GM18508 (cell line): ENCODE measurements at regions not wholly inside any gene's neighbourhood (a gene's known extent, or its start where the extent isn't known, plus 50 kb on each side); places are given as distances from the start of the nearest gene placed in this dataset.

Experiments used
- ATAC-seq: cut with Tn5 transposase; IDR thresholded peaks from one replicate; pipeline ENCODE4 v1.9.1; 2021; ENCODE audit warnings: moderate number of reproducible peaks; ENCODE audit not compliant: insufficient read depth, unreplicated experiment

DNA sequence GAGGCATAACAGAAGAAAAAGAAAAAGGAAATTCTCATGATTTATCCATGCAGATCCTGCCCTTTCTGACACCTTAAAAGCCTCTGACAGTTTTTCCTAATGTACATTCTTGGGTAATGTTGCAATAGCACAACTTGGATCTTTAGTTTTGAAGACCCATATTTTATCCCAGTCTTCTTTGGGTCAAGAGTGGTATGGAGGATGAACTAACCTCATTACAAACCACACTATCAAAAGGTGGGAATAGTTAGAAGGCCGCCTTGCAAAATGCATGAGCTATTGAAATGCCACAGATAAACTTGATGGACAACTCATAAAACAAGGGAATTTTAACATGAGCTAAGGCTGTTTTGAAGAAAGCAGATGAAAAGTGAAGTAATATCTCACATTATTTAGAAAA is 1479.8 kb upstream of the ACVR2A start:
- ATAC-seq, result no peak

DNA sequence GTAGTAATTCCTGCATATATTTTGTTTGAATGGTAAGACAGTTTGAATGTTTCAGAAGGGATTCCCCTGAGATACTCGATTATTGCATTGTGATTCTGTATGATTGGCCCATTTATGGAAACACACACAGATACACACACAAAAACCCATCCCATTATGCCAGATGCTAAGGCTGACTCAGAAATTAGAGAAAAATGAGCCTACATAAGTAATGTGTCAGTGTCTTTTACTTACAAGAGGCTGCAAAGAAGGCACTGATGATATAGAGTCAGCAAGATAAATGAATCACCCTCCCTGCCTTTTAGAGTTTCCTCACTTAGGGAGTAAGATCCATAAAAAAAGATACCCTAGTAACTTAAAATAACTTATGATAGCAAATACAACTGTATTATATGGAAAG is 1481.1 kb upstream of the ACVR2A start:
- ATAC-seq, result no peak

- ATAC-seq, result no peak
Measured at GRCh38 chr2:146351689-146352088, 1493.1 kb upstream of the ACVR2A start.

DNA sequence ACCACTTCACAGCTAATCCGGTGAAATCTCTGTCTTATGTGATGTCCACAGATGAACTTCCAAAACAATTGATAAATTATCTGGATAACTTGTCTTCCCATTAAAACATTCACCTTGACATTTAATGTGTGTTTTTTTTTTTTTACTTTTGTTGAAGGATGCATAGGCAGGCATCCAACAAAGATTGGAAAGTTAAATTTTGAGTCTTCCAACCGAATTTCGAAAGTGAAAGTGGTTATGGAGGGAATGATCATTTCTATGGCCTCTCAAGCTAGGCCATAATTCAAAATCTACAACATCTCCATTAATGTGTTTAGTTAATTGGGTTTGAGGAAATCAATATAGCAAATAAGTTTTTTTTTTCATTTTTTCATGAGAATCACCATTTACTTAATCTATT is 1495.5 kb upstream of the ACVR2A start:
- ATAC-seq, result no peak

- ATAC-seq, result no peak
Measured at GRCh38 chr2:146324951-146325350, 1519.9 kb upstream of the ACVR2A start.

DNA sequence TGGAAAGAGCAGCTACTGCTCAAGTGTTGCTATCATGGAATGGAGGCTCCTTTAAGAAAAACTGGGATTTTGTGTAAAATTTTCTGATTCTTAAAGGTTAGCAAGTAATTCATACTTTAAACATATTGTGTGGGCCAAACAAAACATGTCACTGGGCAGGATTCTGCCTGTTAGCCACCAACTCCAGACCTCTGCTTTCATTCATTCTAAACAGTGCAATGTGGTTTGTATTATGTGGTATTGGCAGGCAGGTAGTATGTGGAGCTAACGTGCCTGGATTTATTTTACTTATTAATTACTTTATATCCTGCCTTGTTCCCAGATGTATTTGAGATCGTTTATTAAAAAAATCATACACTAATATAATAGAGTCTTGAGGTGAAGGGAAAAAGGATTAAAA is 1521.3 kb upstream of the ACVR2A start:
- ATAC-seq, result no peak

DNA sequence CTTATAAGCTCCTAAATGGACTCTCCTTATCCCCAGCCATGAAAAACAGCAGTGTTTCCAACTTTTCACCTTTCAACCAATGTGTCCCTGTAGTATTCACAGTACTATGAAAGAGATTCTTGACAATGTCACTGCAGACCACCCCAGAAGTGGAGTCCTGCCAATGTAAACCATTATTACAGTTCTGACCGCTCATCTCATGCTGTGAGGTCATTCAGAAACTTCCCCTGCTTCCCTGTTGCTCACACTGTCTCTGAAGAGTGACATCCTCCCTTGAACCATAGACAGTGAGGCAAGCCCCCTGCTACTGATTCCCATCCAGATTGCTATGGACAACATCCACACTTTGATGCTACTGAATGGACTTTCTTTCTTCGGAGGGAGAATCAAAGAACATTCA is 1523.7 kb upstream of the ACVR2A start:
- no peak for ATAC-seq

- ATAC-seq, result no peak
Measured at GRCh38 chr2:146317959-146318358, 1526.9 kb upstream of the ACVR2A start.

DNA sequence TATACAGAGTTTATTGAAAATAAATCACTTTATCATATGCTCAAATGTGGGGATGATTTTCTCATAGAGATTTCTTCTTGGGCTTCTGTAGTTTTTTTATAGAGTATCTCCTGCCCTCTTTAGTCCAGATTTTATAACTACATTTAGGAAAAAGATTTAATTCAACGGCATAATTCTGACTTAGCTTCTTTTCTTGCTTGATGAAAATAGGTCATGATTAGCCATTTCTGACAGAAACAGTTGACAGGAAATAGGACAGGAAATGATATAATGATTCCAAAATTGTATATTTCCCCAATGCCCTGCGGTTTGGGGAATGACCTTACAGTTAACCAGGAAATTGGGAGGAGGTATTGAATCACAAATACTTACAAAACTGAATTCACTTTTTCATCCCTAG is 1531.9 kb upstream of the ACVR2A start:
- ATAC-seq, result no peak

- ATAC-seq, result no peak
Measured at GRCh38 chr2:146305164-146305563, 1539.7 kb upstream of the ACVR2A start.

- ATAC-seq, result no peak
Measured at GRCh38 chr2:146301287-146301686, 1543.5 kb upstream of the ACVR2A start.

DNA sequence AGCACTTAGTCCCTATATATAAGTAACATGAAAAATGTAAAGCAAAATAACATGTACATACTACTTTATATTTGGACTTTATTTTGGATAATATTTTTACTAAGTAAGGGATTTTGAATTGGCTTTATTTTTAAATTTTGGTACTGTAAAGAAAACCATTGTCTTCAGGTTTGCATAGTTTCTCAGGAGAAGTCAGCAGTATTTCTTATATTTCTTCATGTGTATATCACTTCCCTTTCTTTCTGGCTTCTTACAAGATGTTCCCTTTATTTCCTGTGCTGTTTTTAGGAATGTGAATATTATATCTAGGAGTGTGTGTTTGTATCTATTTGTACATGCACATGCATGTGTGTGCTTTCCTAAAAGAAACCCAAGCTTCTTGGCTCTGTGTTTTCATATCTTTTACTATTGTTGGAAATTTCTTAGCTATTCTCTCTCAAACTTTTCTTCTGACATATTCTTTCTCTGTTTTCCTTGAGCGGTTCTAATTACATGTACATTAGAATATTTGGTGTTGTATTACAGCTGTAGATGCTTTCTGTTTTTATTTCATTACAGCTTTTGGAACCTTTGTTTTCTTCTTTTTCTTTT is 1549.7 kb upstream of the ACVR2A start:
- no peak for ATAC-seq

GRCh38 chr2:146287281-146287680 is 1557.5 kb upstream of the ACVR2A start:
- no peak for ATAC-seq

- no peak for ATAC-seq
Measured at GRCh38 chr2:146278881-146279280, 1565.9 kb upstream of the ACVR2A start.

DNA sequence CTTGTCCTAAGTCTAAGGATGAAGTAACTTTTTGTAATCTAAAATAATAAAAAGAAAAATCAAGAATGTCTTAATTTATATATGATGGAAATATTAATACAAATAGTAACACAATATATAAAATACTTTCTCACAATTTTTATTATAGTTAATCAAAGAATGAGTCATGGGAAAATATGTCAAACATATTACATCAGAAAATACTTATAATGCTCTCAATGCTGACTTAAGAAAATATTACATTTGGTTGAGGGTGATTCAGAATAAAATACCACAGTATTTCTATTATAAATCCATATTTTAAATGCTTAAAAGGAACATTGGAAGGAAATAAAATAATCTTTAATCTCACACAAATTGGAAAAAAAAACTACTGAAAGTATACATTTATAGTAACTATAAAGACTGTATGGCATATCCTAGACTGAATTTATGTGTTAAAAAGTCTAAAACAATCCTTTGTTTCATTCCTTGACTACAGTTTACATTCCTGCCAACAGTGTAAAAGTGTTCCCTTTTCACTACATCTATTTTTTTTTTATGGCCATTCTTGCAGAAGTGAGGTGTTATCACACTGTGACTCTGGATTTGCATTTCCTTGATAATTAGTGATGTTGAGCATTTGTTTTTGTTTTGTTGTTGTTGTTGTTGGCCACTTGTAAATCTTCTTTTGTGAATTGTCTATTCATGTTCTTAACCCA is 1573.5 kb upstream of the ACVR2A start:
- ATAC-seq, result no peak

DNA sequence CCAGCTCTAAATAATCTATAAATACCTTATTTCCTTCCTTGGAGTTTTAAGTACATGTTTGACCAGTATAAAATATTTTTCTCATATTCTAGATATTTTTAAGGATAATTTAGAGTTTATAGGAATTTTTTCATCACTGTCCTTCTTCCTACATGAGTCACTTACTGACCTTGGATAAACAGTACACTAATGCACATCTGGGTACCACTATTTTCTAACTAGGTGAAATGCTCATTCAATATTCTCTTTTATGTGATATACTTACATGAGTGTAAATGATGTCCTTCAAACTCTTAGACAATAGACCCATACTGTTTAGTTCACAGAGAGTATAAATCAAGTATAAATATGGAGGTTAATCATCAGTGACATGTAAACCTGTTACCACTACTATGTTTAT is 1574.2 kb upstream of the ACVR2A start:
- no peak for ATAC-seq

DNA sequence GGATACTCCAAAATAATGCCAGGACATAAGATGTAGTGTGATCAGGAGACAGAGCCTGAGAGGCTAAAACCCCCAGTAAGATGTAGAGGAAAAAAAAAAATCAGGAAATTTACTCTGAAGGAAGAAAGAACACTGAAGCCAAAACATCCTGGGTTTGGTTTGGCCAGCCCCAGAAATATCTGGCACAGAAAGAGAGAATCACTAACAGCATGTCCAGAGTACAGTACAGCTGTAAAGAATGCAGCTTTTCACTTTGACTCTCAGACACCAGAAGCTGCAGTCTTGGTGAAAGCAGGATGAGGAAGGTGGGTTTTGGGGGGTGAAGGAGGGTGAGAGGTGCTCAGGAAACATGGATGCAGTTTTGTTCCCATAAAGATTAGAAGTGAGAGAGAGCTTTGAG is 1577.7 kb upstream of the ACVR2A start:
- no peak for ATAC-seq

DNA sequence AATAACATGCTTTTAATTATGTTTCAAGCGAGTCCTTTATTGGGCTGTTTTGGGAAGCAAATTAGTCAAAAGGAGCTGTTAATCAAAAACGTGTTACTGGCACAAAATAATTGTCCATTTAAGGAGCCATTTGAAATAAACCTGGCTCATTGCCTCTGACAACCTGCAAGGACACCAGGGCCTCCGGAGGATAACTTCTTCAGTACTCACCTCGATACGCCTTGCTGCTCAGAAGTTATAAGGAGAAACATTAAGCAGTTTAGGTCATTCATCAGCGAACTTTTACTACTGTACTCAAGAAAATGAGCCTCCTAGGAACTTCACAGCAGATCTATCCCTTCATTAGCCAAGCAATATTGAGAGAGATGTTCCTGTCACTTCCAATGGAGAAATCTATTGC is 1579.2 kb upstream of the ACVR2A start:
- no peak for ATAC-seq

DNA sequence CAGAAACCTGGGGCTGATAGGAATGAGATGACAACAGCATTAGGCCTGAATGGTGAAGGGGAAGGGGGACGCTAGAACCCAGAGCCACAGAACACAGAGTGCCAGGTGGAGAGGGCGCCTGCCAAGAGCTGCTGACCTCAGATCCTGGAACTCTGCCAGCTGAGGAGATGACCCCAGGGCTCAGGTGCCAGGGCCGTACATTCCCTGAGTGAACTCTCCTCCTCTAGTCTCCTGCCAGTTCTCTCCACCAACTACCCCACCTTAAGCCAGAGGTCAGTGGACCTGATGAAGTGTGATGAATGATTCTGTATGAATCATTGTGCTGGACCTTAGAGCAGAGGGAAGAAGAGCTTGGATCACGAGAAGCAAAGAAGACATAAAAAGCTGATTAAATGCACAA is 1582.2 kb upstream of the ACVR2A start:
- ATAC-seq, result no peak

- no peak for ATAC-seq
Measured at GRCh38 chr2:146260551-146260950, 1584.3 kb upstream of the ACVR2A start.

DNA sequence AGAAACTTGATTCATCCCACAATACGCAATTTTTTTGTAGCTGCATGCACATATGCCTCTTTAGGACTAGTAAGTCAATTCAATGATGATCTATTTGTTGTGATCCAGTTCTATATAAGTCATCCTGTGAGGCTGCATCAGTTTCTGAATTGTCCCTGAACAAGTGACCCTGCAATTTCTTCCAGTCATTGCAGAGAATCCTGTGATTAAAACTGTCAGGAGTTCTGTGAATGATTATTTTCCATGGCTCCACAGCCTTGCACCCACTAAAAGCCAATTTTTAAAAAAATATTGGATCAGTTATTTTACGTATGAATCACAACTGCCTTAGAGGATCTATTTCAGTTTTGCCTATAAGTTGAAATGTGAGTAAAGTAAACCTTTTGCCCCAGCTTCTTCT is 1585.0 kb upstream of the ACVR2A start:
- no peak for ATAC-seq

GRCh38 chr2:146258071-146258470 is 1586.8 kb upstream of the ACVR2A start:
- no peak for ATAC-seq
